ENCODE measurements at regions not wholly inside any gene's neighbourhood (a gene's known extent, or its start where the extent isn't known, plus 50 kb on each side); places are given as distances from the start of the nearest gene placed in this dataset.

DNA sequence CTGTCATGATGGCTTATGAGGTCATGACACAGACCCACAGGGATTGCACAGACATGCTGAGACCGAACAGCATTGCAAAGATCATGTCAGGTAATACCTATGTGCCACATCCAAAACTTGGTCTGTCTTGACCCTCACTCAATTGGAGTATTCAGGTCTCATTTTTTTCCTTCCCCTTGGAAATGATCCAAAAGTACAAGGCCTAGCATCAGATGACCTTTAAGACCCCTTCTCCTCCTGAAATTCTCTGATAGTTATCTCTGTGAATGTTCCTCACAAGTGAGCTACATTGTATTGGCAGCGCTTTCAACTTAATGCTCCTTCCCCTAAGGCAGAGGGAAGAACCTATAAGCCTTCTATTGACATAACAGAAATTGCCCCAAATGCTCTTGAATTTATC lies 507.4 kb upstream of the JARID2 start:
- no peak for DNase-seq (ENCODE audit: low spot score)

GRCh38 chr6:14738933-14739332 lies 506.9 kb upstream of the JARID2 start:
- DNase-seq (ENCODE audit: low spot score), result no peak

GRCh38 chr6:14739827-14740226 lies 506.0 kb upstream of the JARID2 start:
- no peak for DNase-seq (ENCODE audit: low spot score)

DNA sequence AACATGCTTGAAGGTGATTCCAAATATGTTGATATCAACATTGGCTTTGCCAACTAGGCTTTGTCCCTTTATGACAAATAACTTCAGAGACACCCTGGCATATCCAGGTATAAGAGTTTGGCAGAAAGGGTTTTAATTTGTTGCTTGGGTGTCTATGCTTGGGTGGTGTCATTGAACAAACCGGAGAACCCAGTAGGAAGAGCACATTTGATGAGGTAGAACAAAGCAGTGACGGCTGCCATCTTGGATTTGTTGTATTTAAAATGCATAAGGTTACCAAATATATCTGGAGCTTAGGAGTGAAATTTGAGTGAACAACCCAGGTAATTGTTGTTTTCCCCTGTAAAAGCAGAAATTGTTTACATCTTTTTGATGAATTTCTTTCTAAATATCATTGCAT lies 503.7 kb upstream of the JARID2 start:
- DNase-seq (ENCODE audit: low spot score), result no peak

- no peak for DNase-seq (ENCODE audit: low spot score)
Measured at GRCh38 chr6:14742680-14743079, 503.2 kb upstream of the JARID2 start.

GRCh38 chr6:14743144-14743473 lies 502.8 kb upstream of the JARID2 start:
- DNase-seq (ENCODE audit: low spot score), result no peak

- peak; percentile 61 for DNase-seq (ENCODE audit: low spot score)
Measured at GRCh38 chr6:14743474-14744211, 502.2 kb upstream of the JARID2 start.

DNA sequence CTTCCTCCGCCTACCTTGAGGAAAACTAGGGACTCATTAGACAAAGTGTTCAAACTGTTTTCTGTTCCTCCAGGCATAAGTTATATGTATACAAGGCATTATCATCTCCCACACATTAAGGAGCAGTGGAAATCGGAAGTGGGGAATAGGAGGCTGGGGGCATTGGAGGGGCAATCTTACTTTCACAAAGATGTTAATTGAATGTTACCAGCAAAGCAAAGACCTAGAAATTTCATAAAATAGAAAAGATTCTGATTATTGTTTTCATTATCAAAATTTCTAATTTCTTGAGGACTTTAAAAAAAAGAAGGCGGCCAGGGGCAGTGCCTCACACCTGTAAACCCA lies 501.7 kb upstream of the JARID2 start:
- DNase-seq (ENCODE audit: low spot score), result no peak

- DNase-seq (ENCODE audit: low spot score), result no peak
Measured at GRCh38 chr6:14746139-14746837, 499.6 kb upstream of the JARID2 start.

- DNase-seq (ENCODE audit: low spot score), result no peak
Measured at GRCh38 chr6:14747881-14748520, 497.9 kb upstream of the JARID2 start.

DNA sequence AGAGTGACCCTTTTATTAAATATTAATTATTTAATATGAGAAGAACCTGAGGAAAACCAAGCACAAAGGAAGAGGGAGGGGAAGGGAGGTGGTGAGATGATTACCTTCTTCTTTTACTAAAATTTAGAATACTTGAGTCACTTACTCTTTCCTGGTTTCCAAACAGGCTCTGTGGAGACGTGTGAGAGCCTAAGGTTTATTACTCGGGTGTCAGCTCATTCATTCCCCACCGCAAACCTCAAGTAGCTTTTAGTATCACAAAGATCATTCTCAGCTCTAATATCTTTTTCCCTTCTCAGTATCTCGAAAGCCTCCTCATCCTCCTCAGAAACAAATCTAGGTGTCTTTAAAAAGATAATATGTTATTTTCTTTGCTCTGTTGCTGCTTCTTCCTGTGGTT lies 497.2 kb upstream of the JARID2 start:
- no peak for DNase-seq (ENCODE audit: low spot score)

DNA sequence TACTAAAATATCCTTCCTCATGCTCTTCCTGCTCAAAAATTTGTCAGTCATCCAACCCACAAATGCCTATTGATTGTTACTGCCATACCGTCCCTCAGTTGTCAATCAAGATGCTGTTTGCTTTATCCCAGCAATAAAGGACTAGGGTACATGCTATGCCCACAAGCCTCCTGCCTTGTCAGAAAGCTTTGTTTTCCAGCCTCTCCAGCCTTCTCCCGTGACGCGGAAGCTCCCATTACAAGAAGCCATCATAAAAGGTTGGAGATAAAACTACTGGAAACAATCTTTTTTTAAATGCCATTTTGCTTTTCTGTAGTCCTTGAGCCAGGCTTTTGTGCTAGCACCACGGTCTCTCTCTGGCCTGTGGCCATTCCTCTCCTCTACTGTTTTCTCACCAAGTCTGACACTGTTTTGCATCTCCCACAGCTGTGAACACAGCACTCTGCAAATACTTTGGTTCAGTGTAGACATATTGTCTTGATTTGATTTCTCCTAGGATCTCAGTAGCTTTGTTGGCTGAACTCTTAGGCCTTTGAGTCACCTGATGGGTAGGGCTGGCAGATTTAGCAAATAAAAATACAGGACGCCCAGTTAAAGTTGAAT lies 495.7 kb upstream of the JARID2 start:
- DNase-seq (ENCODE audit: low spot score), result no peak

DNA sequence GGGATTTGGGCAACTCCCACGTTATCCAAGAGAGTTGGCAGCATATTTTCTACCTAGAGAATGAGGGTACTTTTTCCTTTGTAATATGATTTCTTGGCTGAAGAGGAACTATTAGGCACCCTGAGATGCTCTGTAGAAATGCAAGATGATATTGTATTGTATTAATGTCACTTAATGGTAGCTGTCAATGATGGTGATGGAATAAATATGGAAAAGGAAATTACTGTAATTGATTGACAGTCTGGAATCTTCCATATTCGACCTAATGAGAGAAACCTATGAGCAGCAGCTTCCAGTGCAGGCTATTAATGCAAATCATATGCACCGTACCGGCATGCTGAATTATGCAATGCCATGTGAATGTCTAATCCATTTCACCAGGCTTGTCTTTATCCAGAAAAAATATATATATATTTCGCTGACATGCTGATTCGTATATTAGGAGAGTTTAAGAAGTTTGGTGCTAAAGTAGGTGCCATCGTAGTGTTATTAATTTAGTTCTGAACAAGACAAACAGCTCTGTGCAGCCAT lies 494.2 kb upstream of the JARID2 start:
- DNase-seq (ENCODE audit: low spot score), result no peak

DNA sequence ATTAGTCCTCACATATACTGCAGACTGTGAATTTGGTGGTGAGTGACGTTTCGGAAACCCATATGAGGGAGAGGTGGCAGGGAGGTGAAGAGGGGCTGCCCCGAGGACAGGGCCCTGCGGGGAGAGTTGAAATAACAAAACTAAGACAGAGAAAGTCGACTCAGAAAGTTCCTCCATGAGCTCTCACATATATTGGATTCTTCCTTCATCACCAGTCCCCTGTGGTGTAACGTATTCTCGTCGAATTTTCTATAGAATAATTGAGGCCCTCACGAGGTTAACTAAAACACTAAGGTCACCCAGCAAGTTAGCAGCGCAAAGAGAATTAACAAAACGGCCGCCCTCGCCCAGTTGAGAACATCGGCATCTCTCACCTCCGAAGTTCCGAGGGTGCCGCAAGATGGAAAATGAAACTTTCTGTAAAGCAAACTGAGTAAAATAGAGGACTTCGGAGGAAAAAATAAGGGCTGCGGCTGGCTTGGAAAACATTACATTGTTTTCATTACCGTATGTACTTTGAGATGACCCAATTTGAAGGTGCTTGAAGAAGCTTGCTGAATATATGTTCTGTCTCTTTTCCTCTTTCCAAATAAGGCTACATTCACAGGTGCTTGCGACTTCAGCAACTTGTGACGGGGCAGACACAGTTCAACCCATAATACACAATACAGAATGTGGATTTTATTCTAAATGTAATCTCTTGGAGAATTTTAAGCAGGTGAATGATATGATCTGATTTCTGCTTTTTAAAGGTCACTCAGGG lies 490.9 kb upstream of the JARID2 start:
- DNase-seq (ENCODE audit: low spot score), result peak; percentile 28

GRCh38 chr6:14756340-14756739 lies 489.5 kb upstream of the JARID2 start:
- no peak for DNase-seq (ENCODE audit: low spot score)

DNA sequence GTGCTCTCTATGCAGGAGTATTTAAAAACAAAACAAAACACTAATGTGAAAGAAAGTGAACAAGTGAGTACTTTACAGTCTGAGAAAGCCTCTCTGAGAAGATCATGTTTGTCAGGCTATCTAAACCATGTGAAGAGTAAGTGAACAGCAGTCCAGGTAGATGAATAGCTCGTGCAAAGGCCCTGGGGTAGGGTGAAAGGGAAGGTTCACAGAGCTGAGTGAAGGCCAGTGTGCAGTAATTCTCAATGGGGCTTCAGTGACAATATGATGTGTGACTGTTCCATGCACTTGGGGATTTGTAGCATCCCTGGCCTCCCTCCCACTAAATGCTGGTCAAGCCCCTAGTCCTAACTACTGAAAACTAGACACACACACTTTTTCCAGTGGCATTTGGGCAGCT lies 488.9 kb upstream of the JARID2 start:
- no peak for DNase-seq (ENCODE audit: low spot score)

DNA sequence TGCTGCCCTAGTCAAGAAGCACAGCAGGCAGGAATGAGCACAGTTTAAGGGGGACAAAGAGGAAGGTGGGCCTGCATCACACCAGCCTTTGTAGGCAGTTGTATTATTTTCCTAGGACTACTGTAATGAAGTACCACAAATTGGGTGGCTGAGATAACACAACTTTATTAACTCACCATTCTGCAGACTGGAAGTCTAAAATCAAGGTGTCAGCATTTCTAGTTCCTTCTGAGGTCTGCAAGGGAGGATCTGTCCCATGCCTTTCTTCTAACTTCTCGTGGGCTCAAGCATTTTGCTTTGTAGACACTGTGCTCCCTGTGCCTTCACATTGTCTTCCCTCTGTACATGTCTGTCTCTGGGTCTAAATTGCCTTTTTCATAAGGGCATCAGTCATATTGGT lies 488.5 kb upstream of the JARID2 start:
- no peak for DNase-seq (ENCODE audit: low spot score)

DNA sequence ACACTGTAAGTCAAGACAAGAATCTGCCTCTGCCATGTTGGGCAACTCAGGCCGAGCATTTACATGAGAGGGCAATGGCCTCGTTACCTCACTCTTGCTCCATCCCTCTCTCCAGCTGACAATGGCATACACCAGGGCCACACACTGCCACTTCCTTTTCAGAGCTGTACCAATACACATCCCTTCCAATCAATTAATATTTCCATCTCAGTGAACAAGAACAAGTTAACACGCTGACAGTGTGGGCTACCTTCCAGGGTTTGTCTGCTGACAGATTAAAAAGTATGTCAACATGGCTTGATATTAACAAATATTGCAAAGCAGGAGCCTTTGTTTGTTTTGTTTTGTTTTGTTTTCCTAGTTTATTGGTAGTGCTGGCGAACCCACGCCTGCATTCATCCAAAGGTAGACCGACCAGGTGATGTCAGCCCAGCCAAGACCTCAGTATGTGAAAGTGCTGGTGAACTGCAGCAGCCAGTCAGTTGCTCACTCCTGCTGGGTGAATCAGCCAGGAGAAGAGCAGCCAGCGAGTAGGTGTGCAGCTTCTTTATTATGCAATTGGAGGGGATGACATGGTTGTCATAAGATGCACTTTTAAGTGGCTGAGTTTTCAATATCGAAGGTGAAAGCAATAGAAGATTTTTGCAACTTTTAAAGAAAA lies 487.3 kb upstream of the JARID2 start:
- no peak for DNase-seq (ENCODE audit: low spot score)

DNA sequence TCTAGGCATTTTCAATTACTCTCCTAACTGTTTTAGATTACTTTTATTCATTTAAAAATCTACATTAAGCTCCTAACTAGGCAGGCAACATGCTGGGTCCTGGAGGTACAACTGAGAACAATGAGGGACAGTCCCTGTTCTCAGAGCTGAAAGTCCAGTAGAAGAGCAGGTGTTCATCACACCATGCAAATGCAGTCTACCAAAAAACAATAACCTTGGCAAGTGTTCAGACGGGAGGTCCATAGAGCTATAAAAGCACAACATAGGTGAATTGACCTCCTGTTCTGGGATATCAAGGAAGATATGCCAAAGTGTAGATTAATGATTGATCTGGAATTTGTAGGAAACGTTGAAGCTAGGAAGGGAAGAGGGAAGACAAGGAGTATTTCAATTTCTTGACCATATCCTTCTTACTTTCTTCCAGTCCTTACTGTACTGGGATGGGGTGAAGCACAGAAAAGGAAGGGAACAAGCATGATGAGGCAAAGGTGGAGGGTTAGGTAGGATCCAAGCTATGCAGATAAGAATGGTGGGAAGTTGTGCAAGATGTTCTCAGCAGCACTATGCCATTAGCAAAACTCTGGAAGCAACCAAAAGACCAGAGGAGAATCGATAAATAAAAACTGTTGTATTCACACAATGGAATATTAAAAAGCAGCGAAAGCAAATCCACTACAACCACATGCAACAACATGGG lies 485.7 kb upstream of the JARID2 start:
- no peak for DNase-seq (ENCODE audit: low spot score)

GRCh38 chr6:14762077-14762476 lies 483.8 kb upstream of the JARID2 start:
- no peak for DNase-seq (ENCODE audit: low spot score)

GRCh38 chr6:14763139-14763538 lies 482.7 kb upstream of the JARID2 start:
- DNase-seq (ENCODE audit: low spot score), result no peak
